ENCODE measurements at regions not wholly inside any gene's neighbourhood (a gene's known extent, or its start where the extent isn't known, plus 50 kb on each side); places are given as distances from the start of the nearest gene placed in this dataset.

- no peaks in the 10 kb centered on the region for H3K36me3 ChIP-seq (ENCODE audit: insufficient read depth, insufficient read length, low read length)
- H3K27me3 ChIP-seq (ENCODE audit: insufficient read depth, insufficient read length), result no peaks in the 10 kb centered on the region
- H3K9ac ChIP-seq (ENCODE audit: insufficient read length, low read depth), result no peak overlapping the region
- H3K4me3 ChIP-seq (ENCODE audit: insufficient read length, low read depth), result no peak overlapping the region
- no peaks in the 10 kb centered on the region for H3K9me3 ChIP-seq (ENCODE audit: insufficient read depth, low read length)
- DNase-seq (ENCODE audit: low read depth, low spot score), result no peak
- TF ChIP-seq ZNF274 (IDR thresholded peaks at IDR 0.05; ENCODE audit: low read depth, low read length) (no peak), SUZ12 (IDR thresholded peaks at IDR 0.05; ENCODE audit: extremely low read depth, insufficient read depth, insufficient read length) (no peak), YY1 (IDR thresholded peaks at IDR 0.05; ENCODE audit: insufficient read depth, insufficient read length) (no peak)
- peaks cover 8% of the 10 kb centered on the region for H3K4me1 ChIP-seq (ENCODE audit: insufficient read depth, insufficient read length)
These were observed 151.5 kb upstream of the PHACTR3 start for GRCh38 chr20:59452856-59453255.

GRCh38 chr20:59453759-59454560, 150.4 kb upstream of the PHACTR3 start:
- TF ChIP-seq ZNF274 (IDR thresholded peaks at IDR 0.05; ENCODE audit: low read depth, low read length) (no peak), SUZ12 (IDR thresholded peaks at IDR 0.05; ENCODE audit: extremely low read depth, insufficient read depth, insufficient read length) (no peak)
- Histone ChIP-seq H3K27me3 (ENCODE audit: insufficient read depth, insufficient read length) (no peaks in the 10 kb centered on the region), H3K4me1 (ENCODE audit: insufficient read depth, insufficient read length) (peaks cover 8% of the 10 kb centered on the region)

DNA sequence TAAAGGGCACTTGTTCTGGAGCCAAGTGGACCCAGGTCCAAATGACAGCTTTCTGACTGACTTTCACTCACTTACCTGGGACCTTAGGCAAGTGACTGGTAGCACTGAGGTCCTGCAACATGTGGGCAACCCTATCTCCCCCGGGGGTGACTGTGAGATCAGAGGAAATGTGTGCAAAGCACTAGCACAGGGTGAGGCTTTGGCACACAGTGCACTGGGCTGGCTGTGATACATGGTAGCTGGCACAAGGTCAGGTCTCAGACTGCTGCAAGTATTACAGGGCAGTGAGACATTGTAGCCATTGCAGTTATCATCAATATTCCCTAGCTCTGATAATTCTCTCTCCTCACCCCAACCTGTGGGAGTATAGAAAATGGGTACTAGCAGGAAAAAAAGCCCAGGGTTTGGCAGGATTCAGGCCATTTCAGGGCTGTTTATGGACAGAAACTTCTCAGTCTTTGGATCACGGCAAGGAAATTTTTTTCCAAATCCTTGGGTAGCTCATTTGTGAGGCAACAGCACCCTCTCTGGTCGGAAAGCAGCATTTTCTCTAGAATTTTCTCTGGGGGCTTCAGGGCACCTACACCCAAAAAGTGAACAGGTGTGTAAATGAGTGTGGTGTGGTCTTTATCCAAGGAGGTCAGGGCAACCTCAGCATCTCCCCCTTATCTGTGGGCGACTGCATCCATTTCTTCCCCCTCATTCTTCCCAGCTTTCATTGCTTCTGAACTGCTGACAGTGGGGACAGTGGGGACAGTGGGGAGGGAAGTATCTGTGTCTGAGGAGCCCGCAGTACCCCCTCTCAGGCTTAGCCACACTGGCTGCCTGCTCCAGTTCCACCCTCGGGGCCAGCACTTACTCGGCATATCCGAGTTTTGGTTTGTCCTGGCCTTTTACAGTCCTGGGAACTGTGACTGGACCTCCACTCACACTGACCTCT, 148.7 kb upstream of the PHACTR3 start:
- Histone ChIP-seq H3K4me1 (ENCODE audit: insufficient read depth, insufficient read length) (peaks cover 8% of the 10 kb centered on the region), H3K36me3 (ENCODE audit: insufficient read depth, insufficient read length, low read length) (no peaks in the 10 kb centered on the region), H3K4me3 (ENCODE audit: insufficient read length, low read depth) (no peak overlapping the region), H3K9ac (ENCODE audit: insufficient read length, low read depth) (peak overlapping the region; percentile 22), H3K27me3 (ENCODE audit: insufficient read depth, insufficient read length) (no peaks in the 10 kb centered on the region), H3K9me3 (ENCODE audit: insufficient read depth, low read length) (no peaks in the 10 kb centered on the region)
- DNase-seq (ENCODE audit: low read depth, low spot score), result no peak
- TF ChIP-seq ZNF274 (IDR thresholded peaks at IDR 0.05; ENCODE audit: low read depth, low read length) (no peak), SUZ12 (IDR thresholded peaks at IDR 0.05; ENCODE audit: extremely low read depth, insufficient read depth, insufficient read length) (no peak), YY1 (IDR thresholded peaks at IDR 0.05; ENCODE audit: insufficient read depth, insufficient read length) (no peak)

More at GRCh38 chr20:59453759-59454560, 150.4 kb upstream of the PHACTR3 start:
- H3K36me3 ChIP-seq (ENCODE audit: insufficient read depth, insufficient read length, low read length), result no peaks in the 10 kb centered on the region
- H3K9me3 ChIP-seq (ENCODE audit: insufficient read depth, low read length), result no peaks in the 10 kb centered on the region
- no peak overlapping the region for H3K9ac ChIP-seq (ENCODE audit: insufficient read length, low read depth)
- no peak overlapping the region for H3K4me3 ChIP-seq (ENCODE audit: insufficient read length, low read depth)
- DNase-seq (ENCODE audit: low read depth, low spot score), result no peak

- H3K27me3 ChIP-seq (ENCODE audit: insufficient read depth, insufficient read length), result no peaks in the 10 kb centered on the region
- no peak overlapping the region for H3K4me3 ChIP-seq (ENCODE audit: insufficient read length, low read depth)
- DNase-seq (ENCODE audit: low read depth, low spot score), result no peak
- TF ChIP-seq ZNF274 (IDR thresholded peaks at IDR 0.05; ENCODE audit: low read depth, low read length) (no peak), YY1 (IDR thresholded peaks at IDR 0.05; ENCODE audit: insufficient read depth, insufficient read length) (no peak), SUZ12 (IDR thresholded peaks at IDR 0.05; ENCODE audit: extremely low read depth, insufficient read depth, insufficient read length) (no peak)
- H3K9ac ChIP-seq (ENCODE audit: insufficient read length, low read depth), result peak overlapping the region; percentile 37
- no peaks in the 10 kb centered on the region for H3K36me3 ChIP-seq (ENCODE audit: insufficient read depth, insufficient read length, low read length)
- no peaks in the 10 kb centered on the region for H3K9me3 ChIP-seq (ENCODE audit: insufficient read depth, low read length)
- peaks cover 11% of the 10 kb centered on the region for H3K4me1 ChIP-seq (ENCODE audit: insufficient read depth, insufficient read length)
These were observed 147.7 kb upstream of the PHACTR3 start for GRCh38 chr20:59456342-59457279.

DNA sequence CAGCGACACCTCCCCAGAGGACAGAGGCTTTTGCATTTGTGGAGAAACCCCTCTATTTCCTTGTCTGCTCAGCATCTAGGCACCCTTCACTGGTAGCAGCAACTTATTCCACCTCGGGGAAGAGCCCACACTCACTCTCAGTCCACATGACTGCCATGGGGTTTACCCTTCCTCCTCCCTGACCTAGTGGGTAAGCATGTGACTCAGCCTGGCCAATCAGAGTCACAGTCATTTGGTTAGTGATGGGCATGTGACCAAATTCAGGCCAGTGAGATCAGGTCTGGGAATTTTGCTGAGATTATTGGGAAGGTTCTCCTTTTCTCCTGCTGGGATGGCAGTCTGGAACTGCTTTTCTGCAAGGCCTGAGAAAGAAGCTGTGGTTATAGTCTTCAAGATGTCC, 145.7 kb upstream of the PHACTR3 start:
- no peak overlapping the region for H3K9ac ChIP-seq (ENCODE audit: insufficient read length, low read depth)
- no peaks in the 10 kb centered on the region for H3K27me3 ChIP-seq (ENCODE audit: insufficient read depth, insufficient read length)
- no peak for DNase-seq (ENCODE audit: low read depth, low spot score)
- peaks cover 9% of the 10 kb centered on the region for H3K4me1 ChIP-seq (ENCODE audit: insufficient read depth, insufficient read length)
- TF ChIP-seq SUZ12 (IDR thresholded peaks at IDR 0.05; ENCODE audit: extremely low read depth, insufficient read depth, insufficient read length) (no peak), YY1 (IDR thresholded peaks at IDR 0.05; ENCODE audit: insufficient read depth, insufficient read length) (no peak), ZNF274 (IDR thresholded peaks at IDR 0.05; ENCODE audit: low read depth, low read length) (no peak)
- no peaks in the 10 kb centered on the region for H3K9me3 ChIP-seq (ENCODE audit: insufficient read depth, low read length)
- H3K36me3 ChIP-seq (ENCODE audit: insufficient read depth, insufficient read length, low read length), result no peaks in the 10 kb centered on the region
- no peak overlapping the region for H3K4me3 ChIP-seq (ENCODE audit: insufficient read length, low read depth)

DNA sequence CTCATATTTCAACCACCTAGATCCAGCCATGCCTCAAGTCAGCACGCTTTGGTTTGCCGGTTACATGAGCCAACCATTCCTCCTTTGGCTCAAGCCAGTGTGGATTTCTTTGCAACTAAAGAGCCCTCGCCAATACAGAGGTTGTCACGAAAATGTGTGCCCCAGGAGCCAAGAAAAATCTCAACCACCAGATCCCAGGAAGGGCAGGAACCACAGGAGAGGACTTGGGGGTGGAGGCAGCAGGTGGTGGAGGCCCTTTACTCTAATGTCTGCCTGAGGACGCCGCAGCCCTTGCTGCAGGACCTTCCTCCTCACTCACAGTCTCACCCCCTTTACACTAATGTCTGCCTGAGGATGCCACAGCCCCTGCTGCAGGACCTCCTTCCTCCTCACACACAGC, 144.8 kb upstream of the PHACTR3 start:
- H3K9me3 ChIP-seq (ENCODE audit: insufficient read depth, low read length), result no peaks in the 10 kb centered on the region

More for the DNA sequence above, 144.8 kb upstream of the PHACTR3 start:
- H3K4me1 ChIP-seq (ENCODE audit: insufficient read depth, insufficient read length), result peaks cover 9% of the 10 kb centered on the region
- no peak for TF ChIP-seq ZNF274 (IDR thresholded peaks at IDR 0.05; ENCODE audit: low read depth, low read length)
- TF ChIP-seq YY1 (IDR thresholded peaks at IDR 0.05; ENCODE audit: insufficient read depth, insufficient read length), result no peak
- no peak for TF ChIP-seq SUZ12 (IDR thresholded peaks at IDR 0.05; ENCODE audit: extremely low read depth, insufficient read depth, insufficient read length)
- no peaks in the 10 kb centered on the region for H3K27me3 ChIP-seq (ENCODE audit: insufficient read depth, insufficient read length)
- no peaks in the 10 kb centered on the region for H3K36me3 ChIP-seq (ENCODE audit: insufficient read depth, insufficient read length, low read length)
- H3K4me3 ChIP-seq (ENCODE audit: insufficient read length, low read depth), result no peak overlapping the region
- no peak overlapping the region for H3K9ac ChIP-seq (ENCODE audit: insufficient read length, low read depth)
- no peak for DNase-seq (ENCODE audit: low read depth, low spot score)
